H1 (cell line): ENCODE measurements at regions not wholly inside any gene's neighbourhood (a gene's known extent, or its start where the extent isn't known, plus 50 kb on each side); places are given as distances from the start of the nearest gene placed in this dataset.

Source experiments
- CTCF ChIA-PET: fragments of 300-600 bp; sonication (Branson Sonifier 250); formaldehyde crosslinking; loops from one replicate; lab custom pipeline; 2021; ENCODE audit not compliant: partially characterized antibody; lab: Charles Lee
- POLR2A ChIA-PET: fragments of 300-600 bp; sonication (Branson Sonifier 250); formaldehyde crosslinking; loops from one replicate; lab custom pipeline; 2021; ENCODE audit warnings: inconsistent platforms; ENCODE audit not compliant: partially characterized antibody; lab: Charles Lee
- DNase-seq, 2 experiments: peaks; one replicate each; pipeline versions ENCODE4 v3.0.0 to v3.0.0-alpha.2; 2010 to 2022; ENCODE audit warnings: low spot score in 2 of 2, low read depth in 1 of 2, mixed read lengths in 1 of 2
- FAIRE-seq: peaks from 2 replicates; lab custom pipeline; 2011; peaks lifted over from hg19 to GRCh38; lab: Jason Lieb, UNC
- H2AFZ ChIP-seq: 2 replicates; pipeline ENCODE4 v1.8.1; 2012; ENCODE audit warnings: low read length, inconsistent platforms
- H2AK5ac ChIP-seq: 2 replicates; pipeline ENCODE4 v1.6.1; 2013; ENCODE audit warnings: low read depth, low read length
- H2BK120ac ChIP-seq: replicated peaks from 2 replicates; pipeline ENCODE3; 2013; ENCODE audit warnings: low read depth, low read length, inconsistent platforms
- H2BK12ac ChIP-seq: 2 replicates; pipeline ENCODE4 v1.6.1; 2013; ENCODE audit warnings: low read depth, low read length
- H2BK15ac ChIP-seq: 2 replicates; pipeline ENCODE4 v1.6.1; 2013; ENCODE audit warnings: low read length
- H2BK20ac ChIP-seq: 2 replicates; pipeline ENCODE4 v1.6.1; 2013; ENCODE audit warnings: low read length
- H2BK5ac ChIP-seq: 2 replicates; pipeline ENCODE4 v1.6.1; 2013; ENCODE audit warnings: low read depth, low read length
- H3K14ac ChIP-seq: 2 replicates; pipeline ENCODE4 v1.6.1; 2013; ENCODE audit warnings: inconsistent platforms; ENCODE audit not compliant: insufficient read length
- H3K18ac ChIP-seq: 2 replicates; pipeline ENCODE4 v1.6.1; 2013; ENCODE audit warnings: low read length; ENCODE audit errors: extremely low read depth
- H3K23ac ChIP-seq: 2 replicates; pipeline ENCODE4 v1.6.1; 2013; ENCODE audit warnings: inconsistent platforms; ENCODE audit not compliant: insufficient read length
- H3K23me2 ChIP-seq: 2 replicates; pipeline ENCODE4 v1.6.1; 2013; ENCODE audit warnings: low read depth, low read length
- H3K27ac ChIP-seq: 2 replicates; pipeline ENCODE4 v1.6.1; 2011; ENCODE audit warnings: low read depth, low read length, inconsistent platforms
- H3K27me3 ChIP-seq, 4 experiments: replicated peaks in 1 of 4; 1 replicate in 1 of 4; 2 replicates in 3 of 4; pipeline versions ENCODE4 v1.6.1 to v1.8.1; 2011 to 2013; ENCODE audit warnings: low read length in 3 of 4, mild to moderate bottlenecking in 3 of 4, inconsistent platforms in 2 of 4, mixed read lengths in 2 of 4, moderate library complexity in 1 of 4; ENCODE audit not compliant: control insufficient read depth in 3 of 4, insufficient read depth in 3 of 4; ENCODE audit errors: extremely low read depth in 1 of 4
- H3K36me3 ChIP-seq, 4 experiments: 2 replicates each; pipeline versions ENCODE4 v1.6.1 to v1.8.1; 2011 to 2013; ENCODE audit warnings: mild to moderate bottlenecking in 4 of 4, low read length in 3 of 4, moderate library complexity in 2 of 4, control low read depth in 1 of 4, inconsistent platforms in 1 of 4; ENCODE audit not compliant: insufficient read depth in 4 of 4, control insufficient read depth in 2 of 4
- H3K4ac ChIP-seq: replicated peaks from 2 replicates; pipeline ENCODE3; 2013; ENCODE audit warnings: low read length, low read depth, mixed read lengths, inconsistent platforms; ENCODE audit not compliant: insufficient read length
- H3K4me1 ChIP-seq, 4 experiments: replicated peaks in 1 of 4; 1 replicate in 1 of 4; 2 replicates in 3 of 4; pipeline versions ENCODE4 v1.6.1 to v1.8.1; 2011 to 2013; ENCODE audit warnings: low read length in 3 of 4, inconsistent platforms in 2 of 4, mixed read lengths in 1 of 4; ENCODE audit not compliant: insufficient read depth in 4 of 4, control insufficient read depth in 3 of 4
- H3K4me2 ChIP-seq, 2 experiments: 2 replicates each; pipeline versions ENCODE4 v1.6.1 to v1.8.1; 2011 to 2013; ENCODE audit warnings: low read depth in 2 of 2, low read length in 2 of 2, control low read depth in 1 of 2, inconsistent platforms in 1 of 2, mild to moderate bottlenecking in 1 of 2; ENCODE audit not compliant: insufficient read depth in 1 of 2
- H3K4me3 ChIP-seq, 4 experiments: fragments of 200-600, 300-600 bp in 1 of 4; sonication (generic), shearing (Covaris generic), sonication (Bioruptor Twin) in 1 of 4; 2 replicates each; pipeline versions ENCODE4 v1.5.1 to v1.8.1; 2011 to 2016; ENCODE audit warnings: low read length in 4 of 4, low read depth in 3 of 4, control low read depth in 2 of 4, inconsistent platforms in 2 of 4, mild to moderate bottlenecking in 2 of 4, mixed read lengths in 1 of 4, moderate library complexity in 1 of 4; ENCODE audit not compliant: insufficient read depth in 2 of 4; ENCODE audit errors: extremely low read depth in 1 of 4
- H3K56ac ChIP-seq: replicated peaks from 2 replicates; pipeline ENCODE3; 2013; ENCODE audit warnings: low read depth, mild to moderate bottlenecking, mixed read lengths, low read length, inconsistent platforms; ENCODE audit not compliant: insufficient read length
- H3K79me1 ChIP-seq: 2 replicates; pipeline ENCODE4 v1.6.1; 2013; ENCODE audit warnings: low read depth, low read length, control low read depth
- H3K79me2 ChIP-seq, 2 experiments: 2 replicates each; pipeline versions ENCODE4 v1.6.1 to v1.8.1; 2012 to 2013; ENCODE audit warnings: low read length in 2 of 2, mild to moderate bottlenecking in 2 of 2, inconsistent platforms in 1 of 2; ENCODE audit not compliant: insufficient read depth in 2 of 2, control insufficient read depth in 1 of 2
- H3K9ac ChIP-seq, 4 experiments: replicated peaks in 1 of 4; 1 replicate in 1 of 4; 2 replicates in 3 of 4; pipeline versions ENCODE4 v1.6.1 to v1.8.1; 2011 to 2013; ENCODE audit warnings: low read depth in 3 of 4, low read length in 3 of 4, control low read depth in 2 of 4, mild to moderate bottlenecking in 2 of 4, moderate library complexity in 2 of 4, inconsistent platforms in 1 of 4; ENCODE audit errors: extremely low read depth in 1 of 4
- H3K9me3 ChIP-seq, 2 experiments: 2 replicates each; pipeline versions ENCODE4 v1.6.1 to v1.8.1; 2012 to 2013; ENCODE audit warnings: mild to moderate bottlenecking in 2 of 2, moderate library complexity in 2 of 2, control low read depth in 1 of 2, inconsistent platforms in 1 of 2, low read depth in 1 of 2, low read length in 1 of 2, mixed read lengths in 1 of 2; ENCODE audit not compliant: insufficient read depth in 2 of 2
- H4K20me1 ChIP-seq, 2 experiments: replicated peaks in 1 of 2; 2 replicates each; pipeline versions ENCODE3 to v1.8.1; 2011 to 2013; ENCODE audit warnings: inconsistent platforms in 2 of 2, low read length in 2 of 2, mild to moderate bottlenecking in 1 of 2; ENCODE audit not compliant: insufficient read depth in 2 of 2, control insufficient read depth in 1 of 2
- H4K5ac ChIP-seq: 2 replicates; pipeline ENCODE4 v1.6.1; 2013; ENCODE audit warnings: low read length, low read depth, mixed read lengths, inconsistent platforms; ENCODE audit not compliant: insufficient read length
- H4K8ac ChIP-seq: 2 replicates; pipeline ENCODE4 v1.8.0; 2013; ENCODE audit warnings: mild to moderate bottlenecking, moderate library complexity, low read length, inconsistent platforms; ENCODE audit not compliant: insufficient read depth; ENCODE audit errors: extremely low read depth
- H4K91ac ChIP-seq: replicated peaks from 2 replicates; pipeline ENCODE3; 2013; ENCODE audit warnings: low read length, mixed read lengths, inconsistent platforms; ENCODE audit not compliant: insufficient read length
- CBX5 ChIP-seq: fragments of 300-800, 300-1000 bp; sonication (generic); IDR thresholded peaks from 2 replicates; pipeline ENCODE4 v1.7.1; 2016; ENCODE audit warnings: antibody characterized with exemption, low read length, low read depth
- HDAC2 ChIP-seq, 2 experiments: fragments of 300-600 bp in 1 of 2; sonication (generic) in 1 of 2; IDR thresholded peaks; 2 replicates each; pipeline ENCODE4 v1.6.1; 2011 to 2012; ENCODE audit warnings: low read depth in 2 of 2, low read length in 2 of 2, mild to moderate bottlenecking in 2 of 2, moderate library complexity in 2 of 2, borderline replicate concordance in 1 of 2, inconsistent platforms in 1 of 2
- JUN ChIP-seq: IDR thresholded peaks from 2 replicates; pipeline ENCODE4 v1.6.1; 2011; ENCODE audit warnings: low read depth, mild to moderate bottlenecking, improper control_type of control experiment, low read length
- PHF8 ChIP-seq: fragments of 200-600 bp; sonication (generic); conservative IDR thresholded peaks from 2 replicates; pipeline ENCODE4 v1.7.1; 2012; ENCODE audit warnings: low read depth, mild to moderate bottlenecking, inconsistent platforms, low read length, moderate library complexity
- RFX5 ChIP-seq: IDR thresholded peaks from 2 replicates; pipeline ENCODE4 v1.6.1; 2011; ENCODE audit warnings: low read depth, low read length, improper control_type of control experiment, borderline replicate concordance
- SRF ChIP-seq: IDR thresholded peaks from 2 replicates; pipeline ENCODE4 v1.6.1; 2011; ENCODE audit warnings: mild to moderate bottlenecking, low read depth, low read length, moderate library complexity
- TF ChIP-seq, protein P1 (sequence below): IDR thresholded peaks from 2 replicates; pipeline ENCODE4 v1.6.1; 2011; ENCODE audit warnings: low read length, improper control_type of control experiment

- Histone ChIP-seq H3K27ac (no peak overlapping the region), H3K4ac (no peak overlapping the region), H3K9ac (no peak overlapping the region), H3K4me1 (peaks cover 0 to 3% (median 0%) of the 10 kb centered on the region in 4 experiments; a peak in 1 of 7 replicates), H2BK120ac (no peak overlapping the region), H3K56ac (no peak overlapping the region), H3K79me1 (no peaks in the 10 kb centered on the region), H3K14ac (no peak overlapping the region), H3K4me3 (no peak overlapping the region), H3K79me2 (no peaks in the 10 kb centered on the region), H3K18ac (no peak overlapping the region), H2AK5ac (no peak overlapping the region), H3K23ac (no peak overlapping the region), H3K23me2 (no peaks in the 10 kb centered on the region; the same call in 1 of the 2 replicates), H4K20me1 (no peaks in the 10 kb centered on the region), H4K5ac (no peak overlapping the region), H2BK5ac (no peak overlapping the region), H4K8ac (no peak overlapping the region), H4K91ac (no peak overlapping the region), H3K27me3 (no peaks in the 10 kb centered on the region), H2AFZ (no peak overlapping the region), H3K9me3 (no peaks in the 10 kb centered on the region), H3K4me2 (no peak overlapping the region), H2BK15ac (no peak overlapping the region), H3K36me3 (no peaks in the 10 kb centered on the region), H2BK12ac (no peak overlapping the region), H2BK20ac (no peak overlapping the region)
- ChIA-PET CTCF (interaction anchor here (0.7 kb wide), 1 partner anchor 32 kb away, joined by 3 read pairs; no protein-coding TSS in a partner anchor), POLR2A (no interaction called here)
- DNase-seq, result no peak
- no peak for FAIRE-seq
- TF ChIP-seq CBX5, result no peak
- TF ChIP-seq RFX5, result no peak
- TF ChIP-seq, protein P1, sequence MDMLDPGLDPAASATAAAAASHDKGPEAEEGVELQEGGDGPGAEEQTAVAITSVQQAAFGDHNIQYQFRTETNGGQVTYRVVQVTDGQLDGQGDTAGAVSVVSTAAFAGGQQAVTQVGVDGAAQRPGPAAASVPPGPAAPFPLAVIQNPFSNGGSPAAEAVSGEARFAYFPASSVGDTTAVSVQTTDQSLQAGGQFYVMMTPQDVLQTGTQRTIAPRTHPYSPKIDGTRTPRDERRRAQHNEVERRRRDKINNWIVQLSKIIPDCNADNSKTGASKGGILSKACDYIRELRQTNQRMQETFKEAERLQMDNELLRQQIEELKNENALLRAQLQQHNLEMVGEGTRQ, result no peak
- no peak for TF ChIP-seq JUN
- TF ChIP-seq PHF8, result no peak
- no peak for TF ChIP-seq HDAC2 (IDR thresholded peaks at IDR 0.05; ENCODE audit: borderline replicate concordance in 1 of 2, low read depth in 2 of 2, low read length in 2 of 2)
- TF ChIP-seq SRF, result no peak
- TF ChIP-seq, all 59 proteins: peak for 0
Observed at GRCh38 chr1:168939947-168940223, 166.6 kb upstream of the ATP1B1 start.
